ENCODE measurements at regions not wholly inside any gene's neighbourhood (a gene's known extent, or its start where the extent isn't known, plus 50 kb on each side); places are given as distances from the start of the nearest gene placed in this dataset.

DNA sequence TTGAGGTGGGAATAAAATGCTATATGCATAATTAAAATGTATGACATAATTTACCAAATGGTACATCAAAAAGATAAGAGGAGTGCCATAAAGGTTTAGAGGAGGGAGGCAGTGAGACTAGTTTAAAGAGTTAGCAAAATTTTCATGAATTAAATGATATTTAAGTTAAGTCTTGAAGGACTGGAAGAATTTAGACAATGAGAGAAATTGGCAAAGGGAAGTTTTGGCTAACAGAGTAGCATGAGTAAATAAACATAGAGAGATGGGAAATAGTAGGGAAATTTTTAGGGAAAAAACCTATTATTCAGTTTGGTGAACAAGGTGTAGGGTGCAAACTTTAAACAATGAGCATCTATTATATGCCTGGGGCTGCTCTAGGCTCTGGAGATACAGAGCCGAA is 68.8 kb downstream of the CAVIN2 start:
- 91 to 100% methylated on average over 1 of the region's 1 CpG for WGBS, 2 experiments (ENCODE audit: insufficient coverage in 1 of 2, insufficient read length in 1 of 2)
- H3K4me1 Mint-ChIP-seq = no peaks in the 10 kb centered on the region
- H3K4me1 ChIP-seq (ENCODE audit: control insufficient read depth, insufficient read depth, low read length) = no peaks in the 10 kb centered on the region
- TF ChIP-seq, protein P1, sequence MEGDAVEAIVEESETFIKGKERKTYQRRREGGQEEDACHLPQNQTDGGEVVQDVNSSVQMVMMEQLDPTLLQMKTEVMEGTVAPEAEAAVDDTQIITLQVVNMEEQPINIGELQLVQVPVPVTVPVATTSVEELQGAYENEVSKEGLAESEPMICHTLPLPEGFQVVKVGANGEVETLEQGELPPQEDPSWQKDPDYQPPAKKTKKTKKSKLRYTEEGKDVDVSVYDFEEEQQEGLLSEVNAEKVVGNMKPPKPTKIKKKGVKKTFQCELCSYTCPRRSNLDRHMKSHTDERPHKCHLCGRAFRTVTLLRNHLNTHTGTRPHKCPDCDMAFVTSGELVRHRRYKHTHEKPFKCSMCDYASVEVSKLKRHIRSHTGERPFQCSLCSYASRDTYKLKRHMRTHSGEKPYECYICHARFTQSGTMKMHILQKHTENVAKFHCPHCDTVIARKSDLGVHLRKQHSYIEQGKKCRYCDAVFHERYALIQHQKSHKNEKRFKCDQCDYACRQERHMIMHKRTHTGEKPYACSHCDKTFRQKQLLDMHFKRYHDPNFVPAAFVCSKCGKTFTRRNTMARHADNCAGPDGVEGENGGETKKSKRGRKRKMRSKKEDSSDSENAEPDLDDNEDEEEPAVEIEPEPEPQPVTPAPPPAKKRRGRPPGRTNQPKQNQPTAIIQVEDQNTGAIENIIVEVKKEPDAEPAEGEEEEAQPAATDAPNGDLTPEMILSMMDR (conservative IDR thresholded peaks at IDR 0.05) = no peak
- H3K9me3 Mint-ChIP-seq = peaks cover 6% of the 10 kb centered on the region
- no peaks in the 10 kb centered on the region for H3K9me3 ChIP-seq (ENCODE audit: control insufficient read depth, low read length)
- no peak overlapping the region for H3K27ac ChIP-seq (ENCODE audit: low read depth, low read length)
- no peaks in the 10 kb centered on the region for H3K36me3 Mint-ChIP-seq (ENCODE audit: low read depth)
- no peak overlapping the region for H3K4me3 Mint-ChIP-seq
- H3K36me3 ChIP-seq (ENCODE audit: control insufficient read depth, insufficient read depth, low read length) = no peaks in the 10 kb centered on the region
- DNase-seq = no peak
- no peak overlapping the region for H3K9ac ChIP-seq (ENCODE audit: extremely low read depth, low read length, poor library complexity, severe bottlenecking)
- H3K4me3 ChIP-seq (ENCODE audit: low read length) = no peak overlapping the region
- no peaks in the 10 kb centered on the region for H3K27me3 ChIP-seq (ENCODE audit: control insufficient read depth, insufficient read depth, low read length, poor library complexity, severe bottlenecking)
- no peak overlapping the region for H3K27ac Mint-ChIP-seq
- H3K27me3 Mint-ChIP-seq (ENCODE audit: insufficient read depth) = no peaks in the 10 kb centered on the region

DNA sequence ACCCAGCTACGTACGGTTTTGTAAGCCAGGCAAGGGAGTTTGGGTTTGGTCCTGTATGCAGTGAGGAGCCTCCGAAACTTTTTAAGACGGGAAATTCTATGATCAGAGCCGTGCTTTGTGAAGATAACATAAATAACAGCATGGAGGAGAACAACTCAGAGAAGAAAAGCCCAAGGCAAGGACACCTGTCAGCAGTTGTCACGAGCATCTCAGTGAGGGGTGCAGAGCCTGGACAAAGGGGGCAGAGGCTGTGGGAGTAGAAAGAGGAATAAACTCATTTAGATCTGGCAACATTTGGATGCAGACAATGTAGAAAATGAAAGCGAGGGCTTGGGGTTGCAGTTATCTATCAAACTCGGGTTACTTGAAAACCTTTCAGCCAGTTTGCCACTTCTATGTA is 64.5 kb downstream of the CAVIN2 start:
- Histone ChIP-seq H3K36me3 (ENCODE audit: control insufficient read depth, insufficient read depth, low read length) (no peaks in the 10 kb centered on the region), H3K4me3 (ENCODE audit: low read length) (no peak overlapping the region), H3K4me1 (ENCODE audit: control insufficient read depth, insufficient read depth, low read length) (no peaks in the 10 kb centered on the region), H3K9ac (ENCODE audit: extremely low read depth, low read length, poor library complexity, severe bottlenecking) (no peak overlapping the region), H3K9me3 (ENCODE audit: control insufficient read depth, low read length) (no peaks in the 10 kb centered on the region), H3K27ac (ENCODE audit: low read depth, low read length) (no peak overlapping the region), H3K27me3 (ENCODE audit: control insufficient read depth, insufficient read depth, low read length, poor library complexity, severe bottlenecking) (no peaks in the 10 kb centered on the region)
- Mint-ChIP-seq H3K27me3 (ENCODE audit: insufficient read depth) (no peaks in the 10 kb centered on the region), H3K4me1 (no peaks in the 10 kb centered on the region), H3K4me3 (no peak overlapping the region), H3K9me3 (no peaks in the 10 kb centered on the region), H3K36me3 (ENCODE audit: low read depth) (no peaks in the 10 kb centered on the region), H3K27ac (no peak overlapping the region)
- DNase-seq = no peak
- TF ChIP-seq, protein P1 (conservative IDR thresholded peaks at IDR 0.05) = no peak
- 84 to 85% methylated on average over 7 to 8 of the region's 8 CpGs for WGBS, 2 experiments (ENCODE audit: insufficient coverage in 1 of 2, insufficient read length in 1 of 2)

DNA sequence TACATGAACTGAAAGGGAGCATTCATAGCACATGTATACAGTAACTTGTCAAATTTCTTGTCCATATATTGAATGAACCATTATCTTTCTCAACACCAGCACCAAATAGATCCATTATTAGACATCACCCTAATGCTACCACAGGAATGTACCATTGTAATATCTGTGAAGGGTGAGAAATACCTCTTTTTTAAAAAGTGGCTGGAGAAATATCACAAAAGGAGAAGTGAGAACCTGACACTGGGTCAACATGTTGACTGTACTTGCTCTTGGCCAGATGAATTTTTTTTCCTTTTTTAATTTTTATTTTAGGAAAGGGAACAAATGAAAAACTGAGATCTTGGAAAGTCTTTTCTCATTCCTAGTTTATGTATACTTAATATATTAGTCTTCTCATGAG is 63.5 kb downstream of the CAVIN2 start:
- TF ChIP-seq, protein P1 (conservative IDR thresholded peaks at IDR 0.05) = no peak
- Histone ChIP-seq H3K9ac (ENCODE audit: extremely low read depth, low read length, poor library complexity, severe bottlenecking) (no peak overlapping the region), H3K27ac (ENCODE audit: low read depth, low read length) (no peak overlapping the region)

More for the DNA sequence above, 63.5 kb downstream of the CAVIN2 start:
- no peaks in the 10 kb centered on the region for H3K4me1 ChIP-seq (ENCODE audit: control insufficient read depth, insufficient read depth, low read length)
- no peak for DNase-seq
- no peaks in the 10 kb centered on the region for H3K36me3 ChIP-seq (ENCODE audit: control insufficient read depth, insufficient read depth, low read length)
- no peaks in the 10 kb centered on the region for H3K36me3 Mint-ChIP-seq (ENCODE audit: low read depth)
- no peak overlapping the region for H3K4me3 Mint-ChIP-seq
- H3K9me3 ChIP-seq (ENCODE audit: control insufficient read depth, low read length) = no peaks in the 10 kb centered on the region
- no peaks in the 10 kb centered on the region for H3K27me3 Mint-ChIP-seq (ENCODE audit: insufficient read depth)
- no peak overlapping the region for H3K27ac Mint-ChIP-seq
- H3K4me1 Mint-ChIP-seq = no peaks in the 10 kb centered on the region
- H3K9me3 Mint-ChIP-seq = no peaks in the 10 kb centered on the region
- H3K27me3 ChIP-seq (ENCODE audit: control insufficient read depth, insufficient read depth, low read length, poor library complexity, severe bottlenecking) = no peaks in the 10 kb centered on the region
- no peak overlapping the region for H3K4me3 ChIP-seq (ENCODE audit: low read length)

All from endodermal cell (in vitro differentiated cells).